PC-3 (cell line): ENCODE measurements at regions not wholly inside any gene's neighbourhood (a gene's known extent, or its start where the extent isn't known, plus 50 kb on each side); places are given as distances from the start of the nearest gene placed in this dataset.

Experiments used
- ATAC-seq: fragments of 200-7000 bp; cut with Tn5 transposase; 2 replicates; pipeline ENCODE4 v1.9.1; 2020; ENCODE audit warnings: mild to moderate bottlenecking, moderate library complexity
- BruUV-seq: library from RNA; stranded (reverse); fragments of 400-500 nt; replicated peaks from 2 replicates; lab custom pipeline; 2021; lab: Mats Ljungman, UMichigan
- CTCF ChIA-PET: fragments of 300-600 bp; sonication (Branson Sonifier 250); formaldehyde crosslinking; loops from one replicate; lab custom pipeline; 2022; ENCODE audit warnings: antibody characterized with exemption; lab: Charles Lee
- POLR2A ChIA-PET: fragments of 300-600 bp; sonication (Branson Sonifier 250); formaldehyde crosslinking; loops from one replicate; lab custom pipeline; 2022; ENCODE audit warnings: antibody characterized with exemption; ENCODE audit not compliant: unreplicated experiment; lab: Charles Lee
- DNase-seq: peaks from one replicate; pipeline ENCODE4 v3.0.0-alpha.2; 2015
- H2AFZ ChIP-seq: fragments of 300-600 bp; sonication (generic); 2 replicates; pipeline ENCODE4 v1.6.0; 2016; ENCODE audit warnings: antibody characterized with exemption, low read length
- H3F3A ChIP-seq: fragments of 300-600 bp; sonication (generic); one replicate; pipeline ENCODE4 v1.6.0; 2017; ENCODE audit warnings: antibody characterized with exemption, low read length, control low read depth, mild to moderate bottlenecking; ENCODE audit not compliant: unreplicated experiment
- H3K27ac ChIP-seq: fragments of 300-600 bp; sonication (generic); 2 replicates; pipeline ENCODE4 v1.5.1; 2016; ENCODE audit warnings: mild to moderate bottlenecking, low read length
- H3K27me3 ChIP-seq: fragments of 300-600 bp; sonication (generic); 2 replicates; pipeline ENCODE4 v1.6.1; 2016; ENCODE audit warnings: low read length, mixed read lengths
- H3K36me3 ChIP-seq: fragments of 300-600 bp; sonication (generic); 2 replicates; pipeline ENCODE4 v1.6.1; 2016; ENCODE audit warnings: low read depth, mixed run types, low read length, mixed read lengths
- H3K4me1 ChIP-seq: fragments of 300-600 bp; sonication (generic); 2 replicates; pipeline ENCODE4 v1.5.1; 2016; ENCODE audit warnings: low read length; ENCODE audit not compliant: insufficient read depth
- H3K4me2 ChIP-seq: fragments of 300-600 bp; sonication (generic); 2 replicates; pipeline ENCODE4 v1.6.0; 2016; ENCODE audit warnings: low read length
- H3K4me3 ChIP-seq: fragments of 300-600 bp; sonication (generic); 2 replicates; pipeline ENCODE4 v1.5.1; 2016; ENCODE audit warnings: mild to moderate bottlenecking, low read length, mixed read lengths
- H3K79me2 ChIP-seq: fragments of 300-600 bp; sonication (generic); 2 replicates; pipeline ENCODE4 v1.6.1; 2017; ENCODE audit warnings: low read length, mixed read lengths
- H3K9ac ChIP-seq: fragments of 300-600 bp; sonication (generic); 2 replicates; pipeline ENCODE4 v1.6.0; 2016; ENCODE audit warnings: mild to moderate bottlenecking, low read length
- H3K9me2 ChIP-seq: fragments of 300-600 bp; sonication (generic); replicated peaks from 2 replicates; pipeline ENCODE4 v1.6.1; 2016; ENCODE audit warnings: mixed run types, low read length, mixed read lengths
- H3K9me3 ChIP-seq: fragments of 300-600 bp; sonication (generic); 2 replicates; pipeline ENCODE4 v1.6.1; 2016; ENCODE audit warnings: low read length, mixed read lengths
- H4K20me1 ChIP-seq: fragments of 300-600 bp; sonication (generic); 2 replicates; pipeline ENCODE4 v1.6.1; 2016; ENCODE audit warnings: low read length, mixed read lengths
- EZH2 ChIP-seq: fragments of 300-600 bp; sonication (generic); IDR thresholded peaks from one replicate; pipeline ENCODE4 v1.6.1; 2017; ENCODE audit warnings: antibody characterized with exemption, mild to moderate bottlenecking, low read length; ENCODE audit not compliant: unreplicated experiment
- EZH2phosphoT487 ChIP-seq: fragments of 300-600 bp; sonication (generic); IDR thresholded peaks from 2 replicates; pipeline ENCODE4 v1.6.1; 2018; ENCODE audit warnings: mild to moderate bottlenecking, antibody characterized with exemption, low read length, borderline replicate concordance
- intact Hi-C: fragments of 100-400 bp; cut with micrococcal nuclease; formaldehyde crosslinking; loops from 2 replicates; pipeline ENCODE4 v1.9.0; 2023
- TF ChIP-seq, protein P1 (sequence below): fragments of 300-600 bp; sonication (generic); conservative IDR thresholded peaks from 2 replicates; pipeline ENCODE4 v1.5.1; 2017; ENCODE audit warnings: antibody characterized with exemption, low read depth, mild to moderate bottlenecking, low read length

DNA sequence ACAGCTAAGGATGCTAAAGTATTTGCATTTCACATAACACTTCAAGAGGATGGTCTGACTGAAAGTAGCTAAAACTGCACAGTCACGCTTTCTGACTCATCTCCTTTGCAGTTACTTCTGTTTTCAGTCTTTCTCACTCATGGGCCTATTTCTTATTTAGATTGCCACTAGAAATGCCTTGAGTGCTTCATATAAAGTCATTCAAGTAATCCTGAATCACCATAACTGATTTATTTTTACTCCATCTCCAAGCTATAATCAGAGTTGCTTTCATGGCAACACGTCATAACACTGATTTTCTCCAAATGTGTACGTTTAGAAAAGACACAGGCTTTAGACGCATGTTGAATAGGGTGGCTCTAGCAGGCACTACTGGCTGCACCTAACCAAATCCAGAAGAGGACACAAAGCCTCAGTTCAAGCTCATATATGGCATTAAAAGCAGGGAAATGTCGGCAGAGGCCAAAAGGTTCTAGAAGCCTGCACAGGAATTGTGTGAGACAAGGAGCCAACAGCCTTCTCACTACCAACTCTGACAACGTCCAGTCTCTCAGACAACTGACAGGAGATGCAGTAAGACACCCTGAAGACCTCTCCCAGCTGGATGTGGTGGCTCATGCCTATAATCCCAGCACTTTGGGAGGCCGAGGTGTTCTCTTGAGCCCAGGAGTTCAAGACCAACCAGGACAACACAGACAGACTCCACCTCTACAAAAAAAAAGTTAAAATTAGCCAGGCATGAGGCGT, 64.1 kb upstream of the BEND6 start:
- peak overlapping the region; percentile 54 for H2AFZ ChIP-seq
- H3K27me3 ChIP-seq = no peaks in the 10 kb centered on the region
- no peak overlapping the region for H3K4me3 ChIP-seq
- no peaks in the 10 kb centered on the region for H3F3A ChIP-seq
- no peaks in the 10 kb centered on the region for H3K9me2 ChIP-seq
- peak overlapping the region; percentile 51 for H3K4me2 ChIP-seq
- H3K36me3 ChIP-seq = no peaks in the 10 kb centered on the region
- H3K27ac ChIP-seq = peak overlapping the region; percentile 88
- no peaks in the 10 kb centered on the region for H4K20me1 ChIP-seq
- CTCF ChIA-PET = interaction anchor here (0.6 to 0.7 kb wide), 2 partner anchors 39 to 51 kb away, joined by 3 to 4 read pairs; no protein-coding TSS in a partner anchor
- POLR2A ChIA-PET = no interaction called here
- TF ChIP-seq, protein P1, sequence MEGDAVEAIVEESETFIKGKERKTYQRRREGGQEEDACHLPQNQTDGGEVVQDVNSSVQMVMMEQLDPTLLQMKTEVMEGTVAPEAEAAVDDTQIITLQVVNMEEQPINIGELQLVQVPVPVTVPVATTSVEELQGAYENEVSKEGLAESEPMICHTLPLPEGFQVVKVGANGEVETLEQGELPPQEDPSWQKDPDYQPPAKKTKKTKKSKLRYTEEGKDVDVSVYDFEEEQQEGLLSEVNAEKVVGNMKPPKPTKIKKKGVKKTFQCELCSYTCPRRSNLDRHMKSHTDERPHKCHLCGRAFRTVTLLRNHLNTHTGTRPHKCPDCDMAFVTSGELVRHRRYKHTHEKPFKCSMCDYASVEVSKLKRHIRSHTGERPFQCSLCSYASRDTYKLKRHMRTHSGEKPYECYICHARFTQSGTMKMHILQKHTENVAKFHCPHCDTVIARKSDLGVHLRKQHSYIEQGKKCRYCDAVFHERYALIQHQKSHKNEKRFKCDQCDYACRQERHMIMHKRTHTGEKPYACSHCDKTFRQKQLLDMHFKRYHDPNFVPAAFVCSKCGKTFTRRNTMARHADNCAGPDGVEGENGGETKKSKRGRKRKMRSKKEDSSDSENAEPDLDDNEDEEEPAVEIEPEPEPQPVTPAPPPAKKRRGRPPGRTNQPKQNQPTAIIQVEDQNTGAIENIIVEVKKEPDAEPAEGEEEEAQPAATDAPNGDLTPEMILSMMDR = no peak
- TF ChIP-seq EZH2phosphoT487 (no peak), EZH2 (no peak)
- no peaks in the 10 kb centered on the region for H3K9me3 ChIP-seq
- no TSS peak for BruUV-seq
- intact Hi-C loops = no loop called here
- H3K79me2 ChIP-seq = no peaks in the 10 kb centered on the region
- peak; percentile 71 for DNase-seq
- peaks cover 15% of the 10 kb centered on the region for H3K4me1 ChIP-seq
- peak; percentile 92 for ATAC-seq
- H3K9ac ChIP-seq = peak overlapping the region; percentile 51

DNA sequence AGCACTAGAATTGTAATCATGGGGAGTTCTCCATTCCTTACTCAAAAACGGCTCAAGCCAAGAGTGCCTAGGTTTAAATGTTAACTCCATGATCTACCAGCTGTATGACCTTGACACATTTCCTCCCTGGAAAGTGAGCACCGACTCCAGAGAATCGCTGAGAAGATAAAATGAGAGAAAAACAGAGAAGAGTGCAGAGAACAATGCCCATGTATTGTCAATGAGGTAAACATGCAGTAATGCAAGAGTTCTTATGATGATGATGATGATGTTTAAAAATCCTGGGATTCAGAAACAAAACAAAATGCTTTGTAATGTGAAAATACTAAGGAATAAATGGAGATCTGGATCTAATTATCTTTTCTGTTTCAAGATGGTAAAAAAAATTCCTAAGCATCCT, 64.8 kb upstream of the BEND6 start:
- ChIA-PET CTCF (interaction anchor here (0.6 kb wide), 1 partner anchor 39 kb away, joined by 3 read pairs; no protein-coding TSS in a partner anchor), POLR2A (no interaction called here)
- Histone ChIP-seq H3K4me3 (no peak overlapping the region), H3K4me2 (no peak overlapping the region), H2AFZ (no peak overlapping the region), H3K79me2 (no peaks in the 10 kb centered on the region), H3K4me1 (peaks cover 15% of the 10 kb centered on the region), H3K36me3 (no peaks in the 10 kb centered on the region), H3F3A (no peaks in the 10 kb centered on the region), H3K9ac (peak overlapping the region; percentile 33), H3K27ac (peak overlapping the region; percentile 88), H3K27me3 (no peaks in the 10 kb centered on the region), H3K9me2 (no peaks in the 10 kb centered on the region), H3K9me3 (no peaks in the 10 kb centered on the region), H4K20me1 (no peaks in the 10 kb centered on the region)
- BruUV-seq = no TSS peak
- TF ChIP-seq, protein P1 = no peak
- TF ChIP-seq EZH2phosphoT487 (no peak), EZH2 (no peak)
- intact Hi-C loops = no loop called here
- DNase-seq (no peak), ATAC-seq (no peak)

DNA sequence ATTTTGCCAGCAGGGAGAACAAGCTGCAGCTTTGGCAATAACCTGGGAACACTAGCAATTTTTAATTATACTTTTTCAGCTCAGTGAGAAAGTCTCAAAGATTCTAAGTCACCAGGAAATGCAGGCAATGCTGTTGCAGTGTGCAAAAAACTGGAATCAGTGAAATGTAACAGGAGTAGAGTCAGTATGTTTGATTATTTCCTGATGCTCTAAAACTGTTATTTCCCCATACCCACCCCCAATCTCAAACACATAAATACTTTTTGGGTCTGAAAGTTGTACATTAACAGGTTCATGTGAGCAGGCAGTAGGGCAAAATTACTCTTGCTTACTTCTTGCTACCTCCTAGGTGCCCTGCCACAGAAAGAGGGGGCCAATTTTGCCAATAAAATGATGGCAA, 65.4 kb upstream of the BEND6 start:
- no peak overlapping the region for H3K4me2 ChIP-seq
- H3K9ac ChIP-seq = no peak overlapping the region
- no peaks in the 10 kb centered on the region for H3K27me3 ChIP-seq
- H4K20me1 ChIP-seq = no peaks in the 10 kb centered on the region
- no peak overlapping the region for H3K27ac ChIP-seq
- no peaks in the 10 kb centered on the region for H3F3A ChIP-seq
- ChIA-PET CTCF (no interaction called here), POLR2A (interaction anchor here (0.6 kb wide), 1 partner anchor 19 kb away, joined by 15 read pairs; no protein-coding TSS in a partner anchor)
- peaks cover 15% of the 10 kb centered on the region for H3K4me1 ChIP-seq
- BruUV-seq = no TSS peak
- H3K36me3 ChIP-seq = no peaks in the 10 kb centered on the region
- H3K9me3 ChIP-seq = no peaks in the 10 kb centered on the region
- no peaks in the 10 kb centered on the region for H3K79me2 ChIP-seq
- H2AFZ ChIP-seq = no peak overlapping the region
- no peak for DNase-seq
- ATAC-seq = no peak
- no peaks in the 10 kb centered on the region for H3K9me2 ChIP-seq
- no peak overlapping the region for H3K4me3 ChIP-seq
- TF ChIP-seq EZH2 (no peak), EZH2phosphoT487 (no peak)
- TF ChIP-seq, protein P1 = no peak
- intact Hi-C loops = no loop called here
